ENCODE measurements at regions not wholly inside any gene's neighbourhood (a gene's known extent, or its start where the extent isn't known, plus 50 kb on each side); places are given as distances from the start of the nearest gene placed in this dataset.

GRCh38 chr13:91166714-91167511 lies 180.6 kb upstream of the MIR17HG start:
- no peak for DNase-seq (ENCODE audit: low read depth, low spot score)
- no peaks in the 10 kb centered on the region for H3K36me3 ChIP-seq (ENCODE audit: insufficient read depth, low read length)
- TF ChIP-seq FOXP2 (optimal IDR thresholded peaks at IDR 0.05; ENCODE audit: control extremely low read depth, extremely low read length, insufficient read depth) (no peak), EZH2 (IDR thresholded peaks at IDR 0.05) (no peak), POLR2AphosphoS5 (IDR thresholded peaks at IDR 0.05; ENCODE audit: borderline replicate concordance, low read depth, low read length) (no peak)
- H3K9ac ChIP-seq (ENCODE audit: insufficient read length) = no peak overlapping the region
- H3K27ac ChIP-seq = no peak overlapping the region
- no peak overlapping the region for H3K4me3 ChIP-seq
- no peaks in the 10 kb centered on the region for H3K9me3 ChIP-seq (ENCODE audit: low read depth, low read length)

- H3K27ac ChIP-seq = no peak overlapping the region
- H3K36me3 ChIP-seq (ENCODE audit: insufficient read depth, low read length) = no peaks in the 10 kb centered on the region
- no peak overlapping the region for H3K4me3 ChIP-seq
- no peak overlapping the region for H3K9ac ChIP-seq (ENCODE audit: insufficient read length)
- DNase-seq (ENCODE audit: low read depth, low spot score) = no peak
- no peak for TF ChIP-seq POLR2AphosphoS5 (IDR thresholded peaks at IDR 0.05; ENCODE audit: borderline replicate concordance, low read depth, low read length)
- no peak for TF ChIP-seq EZH2 (IDR thresholded peaks at IDR 0.05)
- no peak for TF ChIP-seq FOXP2 (optimal IDR thresholded peaks at IDR 0.05; ENCODE audit: control extremely low read depth, extremely low read length, insufficient read depth)
- H3K9me3 ChIP-seq (ENCODE audit: low read depth, low read length) = no peaks in the 10 kb centered on the region
Measured at GRCh38 chr13:91167706-91168385, 179.6 kb upstream of the MIR17HG start.

- DNase-seq (ENCODE audit: low read depth, low spot score) = no peak
Measured at GRCh38 chr13:91168386-91168711, 179.1 kb upstream of the MIR17HG start.

DNA sequence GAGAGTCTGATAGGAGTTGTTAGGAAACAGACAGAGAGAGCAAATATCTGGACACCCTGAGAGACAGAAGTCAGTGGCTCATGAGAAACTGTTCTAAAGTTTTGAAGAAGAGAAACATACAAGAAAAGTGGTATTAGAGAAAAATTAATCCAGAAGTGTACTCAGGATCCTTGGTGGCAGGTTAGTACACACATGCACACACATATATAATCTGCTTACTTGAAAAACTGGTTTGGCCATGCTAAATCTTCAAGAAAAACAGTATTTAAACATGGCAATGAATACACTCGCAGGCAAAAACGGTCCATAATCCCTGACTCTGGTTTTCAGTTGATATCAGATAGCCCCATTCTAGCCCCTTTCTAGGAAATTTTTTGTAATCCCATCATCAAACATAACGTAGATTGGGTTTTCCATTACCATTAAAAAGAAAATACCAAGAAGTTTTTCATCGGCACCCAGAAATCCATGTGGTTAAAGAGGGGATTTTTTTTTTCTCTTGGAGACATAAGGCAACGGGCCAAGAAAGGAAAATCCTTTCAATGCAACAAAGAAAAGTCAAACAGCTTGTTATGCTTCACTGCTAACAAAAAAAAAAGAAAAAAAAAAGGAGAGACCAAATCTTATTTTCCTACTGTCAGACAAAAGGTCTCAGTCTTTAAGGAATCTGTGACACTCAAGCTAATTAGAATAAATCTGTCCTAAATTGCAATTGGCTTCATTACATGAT lies 178.0 kb upstream of the MIR17HG start:
- H3K9ac ChIP-seq (ENCODE audit: insufficient read length) = no peak overlapping the region
- H3K4me3 ChIP-seq = no peak overlapping the region
- TF ChIP-seq EZH2 (IDR thresholded peaks at IDR 0.05) (no peak), POLR2AphosphoS5 (IDR thresholded peaks at IDR 0.05; ENCODE audit: borderline replicate concordance, low read depth, low read length) (no peak), FOXP2 (optimal IDR thresholded peaks at IDR 0.05; ENCODE audit: control extremely low read depth, extremely low read length, insufficient read depth) (no peak)
- no peak for DNase-seq (ENCODE audit: low read depth, low spot score)
- no peaks in the 10 kb centered on the region for H3K9me3 ChIP-seq (ENCODE audit: low read depth, low read length)
- H3K27ac ChIP-seq = no peak overlapping the region
- H3K36me3 ChIP-seq (ENCODE audit: insufficient read depth, low read length) = no peaks in the 10 kb centered on the region

More at GRCh38 chr13:91168386-91168711, 179.1 kb upstream of the MIR17HG start:
- Histone ChIP-seq H3K36me3 (ENCODE audit: insufficient read depth, low read length) (no peaks in the 10 kb centered on the region), H3K9me3 (ENCODE audit: low read depth, low read length) (no peaks in the 10 kb centered on the region), H3K4me3 (no peak overlapping the region), H3K27ac (no peak overlapping the region), H3K9ac (ENCODE audit: insufficient read length) (no peak overlapping the region)
- TF ChIP-seq POLR2AphosphoS5 (IDR thresholded peaks at IDR 0.05; ENCODE audit: borderline replicate concordance, low read depth, low read length) (no peak), EZH2 (IDR thresholded peaks at IDR 0.05) (no peak), FOXP2 (optimal IDR thresholded peaks at IDR 0.05; ENCODE audit: control extremely low read depth, extremely low read length, insufficient read depth) (no peak)

GRCh38 chr13:91172160-91172559 lies 175.3 kb upstream of the MIR17HG start:
- H3K9ac ChIP-seq (ENCODE audit: insufficient read length) = no peak overlapping the region
- no peaks in the 10 kb centered on the region for H3K9me3 ChIP-seq (ENCODE audit: low read depth, low read length)
- H3K27ac ChIP-seq = no peak overlapping the region
- no peak for DNase-seq (ENCODE audit: low read depth, low spot score)
- no peak overlapping the region for H3K4me3 ChIP-seq
- TF ChIP-seq POLR2AphosphoS5 (IDR thresholded peaks at IDR 0.05; ENCODE audit: borderline replicate concordance, low read depth, low read length) (no peak), FOXP2 (optimal IDR thresholded peaks at IDR 0.05; ENCODE audit: control extremely low read depth, extremely low read length, insufficient read depth) (no peak), EZH2 (IDR thresholded peaks at IDR 0.05) (no peak)
- H3K36me3 ChIP-seq (ENCODE audit: insufficient read depth, low read length) = no peaks in the 10 kb centered on the region

- DNase-seq (ENCODE audit: low read depth, low spot score) = no peak
- no peak overlapping the region for H3K4me3 ChIP-seq
Measured at GRCh38 chr13:91174886-91175501, 172.5 kb upstream of the MIR17HG start.

DNA sequence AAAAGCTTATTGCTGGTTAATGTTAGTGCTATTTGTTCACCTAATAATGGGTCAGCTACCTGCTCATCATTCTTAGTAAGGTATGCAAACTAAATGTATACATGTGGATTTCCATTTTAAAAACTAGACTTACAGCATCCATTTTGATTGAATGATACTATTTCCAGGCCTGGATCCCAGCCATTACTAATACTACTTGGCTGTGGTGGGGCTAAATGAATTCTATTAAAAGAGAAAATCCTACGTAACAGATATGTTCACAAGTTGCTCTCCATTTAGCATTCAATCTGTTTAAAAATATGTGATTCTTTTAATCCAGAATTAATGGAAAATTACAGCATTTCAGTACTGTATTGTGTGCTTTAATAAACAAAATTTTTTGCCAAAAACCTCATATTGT lies 169.4 kb upstream of the MIR17HG start:
- Histone ChIP-seq H3K9me3 (ENCODE audit: low read depth, low read length) (no peaks in the 10 kb centered on the region), H3K27ac (no peak overlapping the region), H3K36me3 (ENCODE audit: insufficient read depth, low read length) (no peaks in the 10 kb centered on the region), H3K4me3 (no peak overlapping the region), H3K9ac (ENCODE audit: insufficient read length) (no peak overlapping the region)
- no peak for TF ChIP-seq FOXP2 (optimal IDR thresholded peaks at IDR 0.05; ENCODE audit: control extremely low read depth, extremely low read length, insufficient read depth)
- TF ChIP-seq POLR2AphosphoS5 (IDR thresholded peaks at IDR 0.05; ENCODE audit: borderline replicate concordance, low read depth, low read length) = no peak
- no peak for TF ChIP-seq EZH2 (IDR thresholded peaks at IDR 0.05)
- no peak for DNase-seq (ENCODE audit: low read depth, low spot score)

More at GRCh38 chr13:91174886-91175501, 172.5 kb upstream of the MIR17HG start:
- Histone ChIP-seq H3K36me3 (ENCODE audit: insufficient read depth, low read length) (no peaks in the 10 kb centered on the region), H3K9ac (ENCODE audit: insufficient read length) (no peak overlapping the region), H3K27ac (no peak overlapping the region), H3K9me3 (ENCODE audit: low read depth, low read length) (no peaks in the 10 kb centered on the region)
- no peak for TF ChIP-seq FOXP2 (optimal IDR thresholded peaks at IDR 0.05; ENCODE audit: control extremely low read depth, extremely low read length, insufficient read depth)
- no peak for TF ChIP-seq POLR2AphosphoS5 (IDR thresholded peaks at IDR 0.05; ENCODE audit: borderline replicate concordance, low read depth, low read length)
- TF ChIP-seq EZH2 (IDR thresholded peaks at IDR 0.05) = no peak

DNA sequence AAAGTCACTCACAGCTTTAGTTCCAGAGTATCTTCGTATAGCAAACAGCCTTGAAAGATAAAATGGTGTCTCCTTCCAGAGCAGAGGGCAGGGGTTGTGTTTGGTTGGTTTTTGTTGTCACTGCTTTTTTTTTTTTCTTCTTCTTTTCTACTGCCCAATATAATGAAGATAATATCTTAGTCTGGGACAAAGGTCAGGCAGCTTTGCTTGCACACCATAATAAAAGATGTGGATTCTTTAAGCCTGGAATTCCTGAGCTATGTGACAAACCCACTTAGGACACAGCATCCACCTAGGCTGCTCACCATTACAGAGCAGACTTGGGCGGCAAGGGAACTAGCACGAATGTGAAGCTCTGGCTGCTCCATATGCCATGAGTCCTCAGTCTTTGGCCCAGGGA lies 165.6 kb upstream of the MIR17HG start:
- no peak overlapping the region for H3K27ac ChIP-seq
- no peak for TF ChIP-seq FOXP2 (optimal IDR thresholded peaks at IDR 0.05; ENCODE audit: control extremely low read depth, extremely low read length, insufficient read depth)
- no peak for TF ChIP-seq POLR2AphosphoS5 (IDR thresholded peaks at IDR 0.05; ENCODE audit: borderline replicate concordance, low read depth, low read length)
- TF ChIP-seq EZH2 (IDR thresholded peaks at IDR 0.05) = no peak
- H3K9me3 ChIP-seq (ENCODE audit: low read depth, low read length) = no peaks in the 10 kb centered on the region
- no peak overlapping the region for H3K9ac ChIP-seq (ENCODE audit: insufficient read length)
- no peaks in the 10 kb centered on the region for H3K36me3 ChIP-seq (ENCODE audit: insufficient read depth, low read length)
- DNase-seq (ENCODE audit: low read depth, low spot score) = no peak
- H3K4me3 ChIP-seq = no peak overlapping the region
